ENCODE measurements at regions not wholly inside any gene's neighbourhood (a gene's known extent, or its start where the extent isn't known, plus 50 kb on each side); places are given as distances from the start of the nearest gene placed in this dataset.

DNA sequence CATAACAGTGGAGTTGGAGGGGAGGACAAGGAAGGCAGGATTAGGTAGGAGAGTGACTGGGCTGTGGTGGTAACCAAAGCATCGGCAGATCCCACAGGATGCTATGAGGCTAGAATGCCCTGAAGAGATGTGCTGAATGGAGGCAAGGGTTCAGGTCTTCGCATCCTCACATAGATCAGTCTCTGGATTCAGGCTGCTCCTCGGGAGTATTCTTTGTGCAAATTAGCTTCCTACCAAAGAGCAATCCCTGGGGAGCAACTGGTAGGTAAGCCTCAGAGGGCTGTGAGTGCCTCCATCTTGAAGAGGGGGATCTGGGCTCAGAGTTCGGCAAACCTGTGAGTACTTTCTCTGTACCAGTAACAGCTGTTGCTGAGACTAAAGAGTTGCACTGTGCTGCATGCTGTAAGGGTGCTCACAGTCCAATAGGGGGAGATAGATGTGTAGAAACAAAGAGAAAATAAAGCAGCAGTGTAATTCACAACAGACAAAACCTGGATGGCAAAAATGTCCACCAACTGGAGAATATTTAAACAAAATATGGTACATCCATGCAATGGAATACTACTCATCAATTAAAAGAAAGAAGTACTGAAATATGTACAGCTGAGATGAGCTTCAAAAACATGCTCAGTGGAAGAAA is 322.4 kb upstream of the DEPDC1 start:
- H3K9me2 ChIP-seq, result no peaks in the 10 kb centered on the region
- no peaks in the 10 kb centered on the region for H4K20me1 ChIP-seq (ENCODE audit: insufficient read depth)
- no peaks in the 10 kb centered on the region for H3K27me3 ChIP-seq (ENCODE audit: insufficient read depth)
- DNase-seq, result peak; percentile 39
- no peak overlapping the region for H2AFZ ChIP-seq (ENCODE audit: low read depth)
- no peaks in the 10 kb centered on the region for H3K9me3 ChIP-seq
- H3K79me2 ChIP-seq (ENCODE audit: insufficient read depth), result no peaks in the 10 kb centered on the region
- ChIA-PET CTCF (interaction anchor here (1.0 to 2.0 kb wide), 4 partner anchors 10 to 919 kb away, joined by 3 to 9 read pairs (median 6); no protein-coding TSS in a partner anchor), POLR2A (no interaction called here)
- no peaks in the 10 kb centered on the region for H3F3A ChIP-seq (replicated peaks; ENCODE audit: insufficient read depth)
- no peak overlapping the region for H3K9ac ChIP-seq
- 50% methylated on average over 4 of the region's 4 CpGs for WGBS (ENCODE audit: low lambda C conversion rate)
- no peak overlapping the region for H3K27ac ChIP-seq (ENCODE audit: low read depth in 2 of 2, low read length in 1 of 2)
- no peaks in the 10 kb centered on the region for H3K36me3 ChIP-seq (replicated peaks in 1 of 2; ENCODE audit: control insufficient read depth in 1 of 2, insufficient read depth in 2 of 2, low read length in 1 of 2)
- peak; percentile 55 for TF ChIP-seq RAD21 (IDR thresholded peaks at IDR 0.05; ENCODE audit: low read length)
- TF ChIP-seq, protein P1, sequence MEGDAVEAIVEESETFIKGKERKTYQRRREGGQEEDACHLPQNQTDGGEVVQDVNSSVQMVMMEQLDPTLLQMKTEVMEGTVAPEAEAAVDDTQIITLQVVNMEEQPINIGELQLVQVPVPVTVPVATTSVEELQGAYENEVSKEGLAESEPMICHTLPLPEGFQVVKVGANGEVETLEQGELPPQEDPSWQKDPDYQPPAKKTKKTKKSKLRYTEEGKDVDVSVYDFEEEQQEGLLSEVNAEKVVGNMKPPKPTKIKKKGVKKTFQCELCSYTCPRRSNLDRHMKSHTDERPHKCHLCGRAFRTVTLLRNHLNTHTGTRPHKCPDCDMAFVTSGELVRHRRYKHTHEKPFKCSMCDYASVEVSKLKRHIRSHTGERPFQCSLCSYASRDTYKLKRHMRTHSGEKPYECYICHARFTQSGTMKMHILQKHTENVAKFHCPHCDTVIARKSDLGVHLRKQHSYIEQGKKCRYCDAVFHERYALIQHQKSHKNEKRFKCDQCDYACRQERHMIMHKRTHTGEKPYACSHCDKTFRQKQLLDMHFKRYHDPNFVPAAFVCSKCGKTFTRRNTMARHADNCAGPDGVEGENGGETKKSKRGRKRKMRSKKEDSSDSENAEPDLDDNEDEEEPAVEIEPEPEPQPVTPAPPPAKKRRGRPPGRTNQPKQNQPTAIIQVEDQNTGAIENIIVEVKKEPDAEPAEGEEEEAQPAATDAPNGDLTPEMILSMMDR (IDR thresholded peaks at IDR 0.05), result peak; percentile 30
- TF ChIP-seq, protein P2, sequence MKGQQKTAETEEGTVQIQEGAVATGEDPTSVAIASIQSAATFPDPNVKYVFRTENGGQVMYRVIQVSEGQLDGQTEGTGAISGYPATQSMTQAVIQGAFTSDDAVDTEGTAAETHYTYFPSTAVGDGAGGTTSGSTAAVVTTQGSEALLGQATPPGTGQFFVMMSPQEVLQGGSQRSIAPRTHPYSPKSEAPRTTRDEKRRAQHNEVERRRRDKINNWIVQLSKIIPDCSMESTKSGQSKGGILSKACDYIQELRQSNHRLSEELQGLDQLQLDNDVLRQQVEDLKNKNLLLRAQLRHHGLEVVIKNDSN (IDR thresholded peaks at IDR 0.05; ENCODE audit: borderline replicate concordance, low read depth), result no peak
- peaks cover 0 to 2% of the 10 kb centered on the region in 2 experiments; a peak in 1 of 4 replicates for H3K4me1 ChIP-seq (ENCODE audit: control insufficient read depth in 1 of 2, insufficient read depth in 2 of 2, low read depth in 1 of 2, low read length in 1 of 2)
- H3K4me3 ChIP-seq (ENCODE audit: low read depth in 2 of 2, low read length in 1 of 2), result no peak overlapping the region
- H3K4me2 ChIP-seq, result no peak overlapping the region

DNA sequence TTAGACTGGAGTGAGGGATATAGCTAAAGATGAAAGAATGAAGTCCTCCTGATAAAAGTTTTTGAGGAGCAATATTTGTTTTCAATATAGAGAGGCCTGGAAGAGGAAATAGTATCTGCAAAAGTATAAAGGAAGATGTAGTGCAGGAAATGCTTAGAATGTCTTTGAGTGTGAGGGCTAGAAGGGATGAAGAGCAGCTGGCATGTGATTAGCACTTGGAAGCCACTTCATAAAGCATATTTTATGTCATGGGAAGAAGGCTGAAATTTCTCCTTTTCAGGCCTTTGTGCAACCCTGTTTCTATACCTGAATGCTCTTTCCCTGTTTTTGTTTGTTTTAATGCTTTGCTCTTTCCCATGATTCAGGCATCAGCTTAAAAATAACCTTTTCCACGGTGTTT is 323.3 kb upstream of the DEPDC1 start:
- CTCF ChIA-PET, result interaction anchor here (0.7 to 1.8 kb wide), 4 partner anchors 9 to 12 kb away, joined by 3 to 9 read pairs (median 3); no protein-coding TSS in a partner anchor
- H3K79me2 ChIP-seq (ENCODE audit: insufficient read depth), result no peaks in the 10 kb centered on the region
- TF ChIP-seq GABPA (IDR thresholded peaks at IDR 0.05; ENCODE audit: low read depth) (no peak), SIN3A (IDR thresholded peaks at IDR 0.05; ENCODE audit: borderline replicate concordance, low read depth, low read length) (no peak), RCOR1 (IDR thresholded peaks at IDR 0.05; ENCODE audit: low read length) (no peak), POLR2AphosphoS5 (IDR thresholded peaks at IDR 0.05; ENCODE audit: low read depth, low read length) (no peak), GATA2 (CRISPR knock-in tag; IDR thresholded peaks at IDR 0.05) (no peak), NFIC (IDR thresholded peaks at IDR 0.05; ENCODE audit: borderline replicate concordance) (no peak), JUND (IDR thresholded peaks at IDR 0.05) (no peak), RAD21 (IDR thresholded peaks at IDR 0.05; ENCODE audit: low read length) (no peak), FOSL2 (IDR thresholded peaks at IDR 0.05; ENCODE audit: borderline replicate concordance, low read depth) (no peak), EZH2phosphoT487 (IDR thresholded peaks at IDR 0.05; ENCODE audit: borderline replicate concordance, low read depth) (no peak)
- TF ChIP-seq, protein P2 (IDR thresholded peaks at IDR 0.05; ENCODE audit: borderline replicate concordance, low read depth), result no peak
- no peak overlapping the region for H3K4me3 ChIP-seq (ENCODE audit: low read depth in 2 of 2, low read length in 1 of 2)
- no peaks in the 10 kb centered on the region for H3K9me2 ChIP-seq
- no peak overlapping the region for H3K9ac ChIP-seq
- POLR2A ChIA-PET, result no interaction called here
- H3K4me2 ChIP-seq, result no peak overlapping the region
- H3K27ac ChIP-seq (ENCODE audit: low read depth in 2 of 2, low read length in 1 of 2), result no peak overlapping the region
- H4K20me1 ChIP-seq (ENCODE audit: insufficient read depth), result no peaks in the 10 kb centered on the region
- no peaks in the 10 kb centered on the region for H3K36me3 ChIP-seq (replicated peaks in 1 of 2; ENCODE audit: control insufficient read depth in 1 of 2, insufficient read depth in 2 of 2, low read length in 1 of 2)
- H2AFZ ChIP-seq (ENCODE audit: low read depth), result no peak overlapping the region
- no peaks in the 10 kb centered on the region for H3K9me3 ChIP-seq
- no peaks in the 10 kb centered on the region for H3F3A ChIP-seq (replicated peaks; ENCODE audit: insufficient read depth)
- WGBS (ENCODE audit: low lambda C conversion rate), result 21% methylated on average over 1 of the region's 1 CpG
- H3K27me3 ChIP-seq (ENCODE audit: insufficient read depth), result no peaks in the 10 kb centered on the region
- DNase-seq, result no peak
- peaks cover 0 to 2% of the 10 kb centered on the region in 2 experiments; a peak in 1 of 4 replicates for H3K4me1 ChIP-seq (ENCODE audit: control insufficient read depth in 1 of 2, insufficient read depth in 2 of 2, low read depth in 1 of 2, low read length in 1 of 2)

All from SK-N-SH (cell line).